GM12892 (cell line): ENCODE measurements at regions not wholly inside any gene's neighbourhood (a gene's known extent, or its start where the extent isn't known, plus 50 kb on each side); places are given as distances from the start of the nearest gene placed in this dataset.

Experiments used
- DNase-seq: peaks from one replicate; pipeline ENCODE4 v3.0.0; 2011; ENCODE audit not compliant: insufficient read length
- FAIRE-seq: peaks from 2 replicates; lab custom pipeline; 2011; peaks lifted over from hg19 to GRCh38; lab: Jason Lieb, UNC
- POLR2A ChIP-seq: IDR thresholded peaks from 2 replicates; pipeline ENCODE4 v1.6.1; 2011; ENCODE audit warnings: low read depth, low read length, control low read depth
- POLR2AphosphoS5 ChIP-seq: IDR thresholded peaks from 2 replicates; pipeline ENCODE4 v1.6.1; 2011; ENCODE audit warnings: low read depth, low read length, control low read depth
- TAF1 ChIP-seq: IDR thresholded peaks from 2 replicates; pipeline ENCODE4 v1.6.1; 2011; ENCODE audit warnings: low read depth, mild to moderate bottlenecking, control low read depth, low read length, borderline replicate concordance

- TF ChIP-seq TAF1, result no peak
- DNase-seq (no peak), FAIRE-seq (no peak)
Measured at GRCh38 chr1:227469708-227470107, 93.6 kb upstream of the ZNF678 start.

GRCh38 chr1:227466039-227466645 is 97.2 kb upstream of the ZNF678 start:
- DNase-seq (no peak), FAIRE-seq (no peak)
- TF ChIP-seq POLR2A, result no peak

GRCh38 chr1:227465256-227465655 is 98.1 kb upstream of the ZNF678 start:
- TF ChIP-seq POLR2A, result no peak
- TF ChIP-seq POLR2AphosphoS5, result no peak
- no peak for TF ChIP-seq TAF1
- no peak for FAIRE-seq
- DNase-seq, result no peak

- no peak for DNase-seq
- TF ChIP-seq TAF1, result no peak
- TF ChIP-seq POLR2A, result no peak
- no peak for TF ChIP-seq POLR2AphosphoS5
- no peak for FAIRE-seq
Measured at GRCh38 chr1:227459977-227460376, 103.4 kb upstream of the ZNF678 start.

GRCh38 chr1:227459326-227459841 is 104.0 kb upstream of the ZNF678 start:
- TF ChIP-seq POLR2A (no peak), TAF1 (no peak)
- no peak for FAIRE-seq
- DNase-seq, result no peak

GRCh38 chr1:227454686-227455085 is 108.7 kb upstream of the ZNF678 start:
- FAIRE-seq (no peak), DNase-seq (no peak)
- TF ChIP-seq TAF1 (no peak), POLR2AphosphoS5 (no peak), POLR2A (no peak)

- TF ChIP-seq TAF1 (no peak), POLR2A (no peak), POLR2AphosphoS5 (no peak)
- no peak for DNase-seq
- no peak for FAIRE-seq
Measured at GRCh38 chr1:227453631-227454355, 109.6 kb upstream of the ZNF678 start.

GRCh38 chr1:227451954-227452353 is 111.4 kb upstream of the ZNF678 start:
- TF ChIP-seq TAF1 (no peak), POLR2A (no peak), POLR2AphosphoS5 (no peak)
- DNase-seq (no peak), FAIRE-seq (no peak)

- FAIRE-seq (no peak), DNase-seq (no peak)
- TF ChIP-seq POLR2AphosphoS5 (no peak), TAF1 (no peak), POLR2A (no peak)
Measured at GRCh38 chr1:227451057-227451456, 112.3 kb upstream of the ZNF678 start.

GRCh38 chr1:227450489-227450888 is 112.9 kb upstream of the ZNF678 start:
- no peak for DNase-seq
- no peak for FAIRE-seq
- TF ChIP-seq POLR2AphosphoS5, result no peak
- TF ChIP-seq TAF1, result no peak
- no peak for TF ChIP-seq POLR2A

GRCh38 chr1:227449741-227450441 is 113.5 kb upstream of the ZNF678 start:
- DNase-seq (no peak), FAIRE-seq (no peak)
- TF ChIP-seq TAF1 (no peak), POLR2AphosphoS5 (no peak), POLR2A (no peak)

GRCh38 chr1:227449051-227449450 is 114.3 kb upstream of the ZNF678 start:
- FAIRE-seq (no peak), DNase-seq (peak; percentile 23)
- TF ChIP-seq POLR2AphosphoS5, result no peak
